CD8-positive, alpha-beta memory T cell (primary cell): ENCODE measurements at regions not wholly inside any gene's neighbourhood (a gene's known extent, or its start where the extent isn't known, plus 50 kb on each side); places are given as distances from the start of the nearest gene placed in this dataset.
"Not testable (repeated sequence)": the region's sequence is repeated elsewhere in the genome, so short reads cannot be mapped to it uniquely, and the experiment has no call there.

Experiments used
- CTCF ChIA-PET: fragments of 350-600 bp; sonication (Branson Sonifier 250); formaldehyde crosslinking; loops from one replicate; lab custom pipeline; 2021; ENCODE audit warnings: antibody characterized with exemption; lab: Charles Lee
- POLR2A ChIA-PET: fragments of 350-600 bp; sonication (Branson Sonifier 250); formaldehyde crosslinking; loops from one replicate; lab custom pipeline; 2021; ENCODE audit warnings: antibody characterized with exemption; lab: Charles Lee
- DNase-seq, 5 donors: peaks; one replicate each; pipeline versions ENCODE4 v3.0.0 to v3.0.0-alpha.2; 2020 to 2022; ENCODE audit warnings: mixed read lengths in 1 of 5
- H3K27ac ChIP-seq: one replicate; pipeline ENCODE4 v1.7.0; 2013; ENCODE audit warnings: low read depth, mild to moderate bottlenecking, low read length, moderate library complexity
- H3K27me3 ChIP-seq: 2 replicates; pipeline ENCODE4 v1.7.0; 2013; ENCODE audit warnings: low read length, mild to moderate bottlenecking; ENCODE audit not compliant: insufficient read depth, poor library complexity, severe bottlenecking
- H3K36me3 ChIP-seq: 2 replicates; pipeline ENCODE4 v1.7.0; 2013; ENCODE audit warnings: mild to moderate bottlenecking, low read length, moderate library complexity; ENCODE audit not compliant: insufficient read depth
- H3K4me1 ChIP-seq: 2 replicates; pipeline ENCODE4 v1.7.0; 2013; ENCODE audit warnings: mild to moderate bottlenecking, low read length, moderate library complexity; ENCODE audit not compliant: insufficient read depth
- H3K4me3 ChIP-seq: 2 replicates; pipeline ENCODE4 v1.7.0; 2013; ENCODE audit warnings: mild to moderate bottlenecking, low read length
- H3K9me3 ChIP-seq: 2 replicates; pipeline ENCODE4 v1.7.0; 2013; ENCODE audit warnings: mild to moderate bottlenecking, low read length
- H3K27ac Mint-ChIP-seq, 8 donors: one replicate each; pipeline ENCODE4 v1.8.0; 2020 to 2021; ENCODE audit warnings: mixed read lengths in 8 of 8, mild to moderate bottlenecking in 6 of 8, inconsistent platforms in 3 of 8, moderate library complexity in 3 of 8
- H3K27me3 Mint-ChIP-seq, 2 donors: one replicate each; pipeline ENCODE4 v1.8.0; 2020 to 2021; ENCODE audit warnings: mixed read lengths in 2 of 2, mild to moderate bottlenecking in 1 of 2, moderate library complexity in 1 of 2
- H3K36me3 Mint-ChIP-seq, 3 donors: one replicate each; pipeline ENCODE4 v1.8.0; 2020 to 2021; ENCODE audit warnings: mixed read lengths in 3 of 3, inconsistent platforms in 1 of 3, mild to moderate bottlenecking in 1 of 3
- H3K4me1 Mint-ChIP-seq, 3 donors: one replicate each; pipeline ENCODE4 v1.8.0; 2020 to 2021; ENCODE audit warnings: mixed read lengths in 3 of 3, inconsistent platforms in 1 of 3, mild to moderate bottlenecking in 1 of 3
- H3K4me3 Mint-ChIP-seq, 7 donors: one replicate each; pipeline ENCODE4 v1.8.0; 2020 to 2021; ENCODE audit warnings: mixed read lengths in 7 of 7, mild to moderate bottlenecking in 6 of 7, moderate library complexity in 4 of 7, inconsistent platforms in 2 of 7
- H3K9me3 Mint-ChIP-seq, 5 donors: one replicate each; pipeline ENCODE4 v1.8.0; 2020 to 2022; ENCODE audit warnings: mixed read lengths in 5 of 5, mild to moderate bottlenecking in 3 of 5, moderate library complexity in 2 of 5, inconsistent platforms in 1 of 5

- Mint-ChIP-seq H3K9me3 (peaks cover 2 to 33% (median 5%) of the 10 kb centered on the region in 5 donors), H3K27ac (no peak overlapping the region), H3K36me3 (no peaks in the 10 kb centered on the region), H3K4me1 (no peaks in the 10 kb centered on the region), H3K27me3 (no peaks in the 10 kb centered on the region), H3K4me3 (no peak overlapping the region)
- Histone ChIP-seq H3K9me3 (no peaks in the 10 kb centered on the region), H3K4me1 (no peaks in the 10 kb centered on the region), H3K4me3 (no peak overlapping the region), H3K36me3 (no peaks in the 10 kb centered on the region), H3K27me3 (no peaks in the 10 kb centered on the region), H3K27ac (no peak overlapping the region)
- POLR2A ChIA-PET, result no interaction called here
- no peak for DNase-seq
- CTCF ChIA-PET, result no interaction called here
These were observed 630.0 kb upstream of the MIR17HG start for GRCh38 chr13:90717451-90717936.

DNA sequence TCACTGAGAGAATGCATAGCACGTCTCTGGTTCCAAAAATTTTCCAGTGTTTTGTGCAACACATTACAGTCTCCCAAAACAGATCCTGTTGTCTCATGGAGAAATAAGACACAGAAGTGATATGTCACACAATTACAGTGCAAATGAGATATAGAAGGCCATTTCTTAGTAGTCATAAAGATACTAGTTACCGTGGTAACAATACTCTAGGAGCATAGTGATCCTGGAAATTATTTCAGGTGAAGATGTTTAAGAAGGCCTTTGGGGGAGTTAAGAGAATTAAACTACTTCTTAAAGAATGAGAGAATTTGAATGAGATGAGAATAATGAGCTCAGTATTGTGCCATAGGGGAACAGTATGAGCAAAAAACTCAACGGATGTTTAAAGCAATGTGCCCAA is 628.0 kb upstream of the MIR17HG start:
- Mint-ChIP-seq H3K27ac (no peak overlapping the region), H3K4me1 (no peaks in the 10 kb centered on the region), H3K9me3 (peaks cover 2 to 33% (median 4%) of the 10 kb centered on the region in 5 donors), H3K4me3 (no peak overlapping the region), H3K27me3 (peaks cover 0 to 1% of the 10 kb centered on the region in 2 donors), H3K36me3 (no peaks in the 10 kb centered on the region)
- ChIA-PET POLR2A (no interaction called here), CTCF (no interaction called here)
- no peaks in the 10 kb centered on the region for H3K9me3 ChIP-seq
- no peak overlapping the region for H3K27ac ChIP-seq
- no peak for DNase-seq
- H3K27me3 ChIP-seq, result no peaks in the 10 kb centered on the region
- no peaks in the 10 kb centered on the region for H3K36me3 ChIP-seq
- no peak overlapping the region for H3K4me3 ChIP-seq
- H3K4me1 ChIP-seq, result no peaks in the 10 kb centered on the region

DNA sequence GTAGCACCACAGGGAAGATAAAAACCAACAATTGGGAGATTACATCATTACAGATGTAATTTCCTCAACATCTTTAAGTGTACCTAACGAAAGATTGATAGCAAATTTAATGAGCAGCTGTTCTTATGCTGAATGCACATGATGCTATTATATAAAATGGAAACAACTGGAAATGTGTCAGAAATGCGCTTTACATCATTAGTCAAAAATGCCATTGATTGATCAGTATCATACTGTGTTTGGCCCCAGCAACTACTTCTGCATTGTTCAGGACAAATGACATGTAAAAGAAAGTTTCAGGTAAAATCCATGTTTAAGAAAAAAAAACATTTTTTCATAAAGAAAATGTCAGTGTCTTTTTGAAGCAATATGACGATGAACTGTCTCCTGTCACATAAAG is 625.5 kb upstream of the MIR17HG start:
- Histone ChIP-seq H3K4me3 (no peak overlapping the region), H3K4me1 (no peaks in the 10 kb centered on the region), H3K27ac (no peak overlapping the region), H3K9me3 (no peaks in the 10 kb centered on the region), H3K36me3 (no peaks in the 10 kb centered on the region), H3K27me3 (no peaks in the 10 kb centered on the region)
- no peak overlapping the region for H3K27ac Mint-ChIP-seq
- H3K9me3 Mint-ChIP-seq, result peaks cover 2 to 29% (median 6%) of the 10 kb centered on the region in 5 donors
- H3K4me3 Mint-ChIP-seq, result no peak overlapping the region
- ChIA-PET CTCF (no interaction called here), POLR2A (no interaction called here)
- no peaks in the 10 kb centered on the region for H3K4me1 Mint-ChIP-seq
- DNase-seq, result no peak
- H3K36me3 Mint-ChIP-seq, result no peaks in the 10 kb centered on the region
- H3K27me3 Mint-ChIP-seq, result peaks cover 0 to 1% of the 10 kb centered on the region in 2 donors

DNA sequence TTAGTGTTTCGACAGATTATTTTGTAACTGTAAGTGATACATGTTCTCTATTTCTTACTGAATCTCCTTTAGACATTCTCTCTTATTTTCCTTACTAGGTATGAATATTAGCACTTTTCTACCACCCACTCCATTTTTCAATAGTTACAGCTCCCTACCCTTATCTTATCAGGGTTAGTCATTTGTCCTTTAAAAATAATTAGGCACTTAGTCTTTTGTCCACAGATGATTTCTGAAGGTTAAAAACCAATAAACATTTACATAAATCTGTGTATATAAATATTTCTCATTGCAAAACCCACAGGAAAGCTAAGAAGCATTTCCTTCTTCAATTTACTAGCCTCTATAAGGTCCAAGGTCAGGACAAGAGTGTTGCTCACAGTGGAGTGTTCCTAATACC is 624.1 kb upstream of the MIR17HG start:
- H3K27ac Mint-ChIP-seq, result no peak overlapping the region
- no peak for DNase-seq
- H3K36me3 Mint-ChIP-seq, result no peaks in the 10 kb centered on the region
- H3K4me3 ChIP-seq, result no peak overlapping the region
- H3K27me3 ChIP-seq, result no peaks in the 10 kb centered on the region
- no peak overlapping the region for H3K4me3 Mint-ChIP-seq
- H3K27ac ChIP-seq, result no peak overlapping the region
- POLR2A ChIA-PET, result no interaction called here
- no peaks in the 10 kb centered on the region for H3K4me1 Mint-ChIP-seq
- H3K36me3 ChIP-seq, result no peaks in the 10 kb centered on the region
- H3K9me3 Mint-ChIP-seq, result peaks cover 2 to 31% (median 10%) of the 10 kb centered on the region in 5 donors
- H3K27me3 Mint-ChIP-seq, result peaks cover 0 to 1% of the 10 kb centered on the region in 2 donors
- CTCF ChIA-PET, result no interaction called here
- H3K9me3 ChIP-seq, result no peaks in the 10 kb centered on the region
- H3K4me1 ChIP-seq, result no peaks in the 10 kb centered on the region

GRCh38 chr13:90726375-90726774 is 621.1 kb upstream of the MIR17HG start:
- Histone ChIP-seq H3K27me3 (no peaks in the 10 kb centered on the region), H3K9me3 (no peaks in the 10 kb centered on the region), H3K4me1 (no peaks in the 10 kb centered on the region), H3K27ac (no peak overlapping the region), H3K36me3 (no peaks in the 10 kb centered on the region), H3K4me3 (no peak overlapping the region)
- Mint-ChIP-seq H3K27ac (no peak overlapping the region), H3K36me3 (no peaks in the 10 kb centered on the region), H3K27me3 (peaks cover 0 to 1% of the 10 kb centered on the region in 2 donors), H3K4me1 (no peaks in the 10 kb centered on the region), H3K4me3 (no peak overlapping the region), H3K9me3 (peaks cover 2 to 34% (median 14%) of the 10 kb centered on the region in 5 donors)
- no peak for DNase-seq
- CTCF ChIA-PET, result no interaction called here
- POLR2A ChIA-PET, result no interaction called here

DNA sequence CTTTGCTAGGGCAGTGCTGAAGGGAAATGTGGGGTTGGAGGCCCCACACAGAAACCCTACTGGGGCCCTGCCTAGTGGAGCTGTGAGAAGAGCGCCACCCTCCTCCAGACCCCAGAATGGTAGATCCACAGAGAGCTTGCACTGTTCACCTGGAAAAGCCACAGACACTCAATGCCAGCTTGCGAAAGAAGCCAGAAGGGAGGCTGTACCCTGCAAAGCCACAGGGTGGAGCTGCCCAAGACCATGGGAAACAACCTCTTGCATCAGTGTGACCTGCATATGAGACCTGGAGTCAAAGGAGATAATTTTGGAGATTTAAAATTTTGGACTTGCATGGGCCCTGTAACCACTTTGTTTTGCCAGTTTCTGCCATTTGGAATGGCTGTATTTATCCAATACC is 615.4 kb upstream of the MIR17HG start:
- no peaks in the 10 kb centered on the region for H3K27me3 ChIP-seq
- ChIA-PET CTCF (no interaction called here), POLR2A (no interaction called here)
- H3K4me1 Mint-ChIP-seq, result no peaks in the 10 kb centered on the region
- no peak overlapping the region for H3K27ac Mint-ChIP-seq
- H3K27ac ChIP-seq, result no peak overlapping the region
- no peaks in the 10 kb centered on the region for H3K36me3 ChIP-seq
- H3K4me1 ChIP-seq, result no peaks in the 10 kb centered on the region
- H3K36me3 Mint-ChIP-seq, result no peaks in the 10 kb centered on the region
- no peak for DNase-seq
- no peaks in the 10 kb centered on the region for H3K9me3 ChIP-seq
- H3K4me3 Mint-ChIP-seq, result no peak overlapping the region
- no peaks in the 10 kb centered on the region for H3K27me3 Mint-ChIP-seq
- no peak overlapping the region for H3K4me3 ChIP-seq
- H3K9me3 Mint-ChIP-seq, result peaks cover 8 to 17% (median 12%) of the 10 kb centered on the region in 5 donors

DNA sequence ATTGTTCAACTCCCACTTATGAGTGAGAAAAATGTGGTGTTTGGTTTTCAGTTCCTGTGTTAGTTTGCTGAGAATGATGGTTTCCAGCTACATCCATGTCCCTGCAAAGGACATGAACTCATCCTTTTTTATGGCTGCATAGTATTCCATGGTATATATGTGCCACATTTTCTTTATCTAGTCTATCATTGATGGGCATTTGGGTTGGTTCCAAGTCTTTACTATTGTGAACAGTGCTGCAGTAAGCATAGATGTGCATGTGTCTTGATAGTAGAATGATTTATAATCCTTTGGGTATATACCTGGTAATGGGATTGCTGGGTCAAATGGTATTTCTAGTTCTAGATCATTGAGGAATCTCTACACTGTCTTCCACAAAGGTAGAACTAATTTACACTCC is 613.0 kb upstream of the MIR17HG start:
- H3K27ac ChIP-seq, CTCF ChIA-PET, H3K4me1 Mint-ChIP-seq, H3K4me3 Mint-ChIP-seq, H3K9me3 ChIP-seq, H3K4me3 ChIP-seq, H3K27me3 Mint-ChIP-seq, H3K36me3 ChIP-seq, H3K27me3 ChIP-seq, H3K36me3 Mint-ChIP-seq, H3K4me1 ChIP-seq, DNase-seq, H3K27ac Mint-ChIP-seq, POLR2A ChIA-PET: not testable (repeated sequence)
- peaks cover 6 to 15% (median 11%) of the 10 kb centered on the region in 5 donors for H3K9me3 Mint-ChIP-seq

DNA sequence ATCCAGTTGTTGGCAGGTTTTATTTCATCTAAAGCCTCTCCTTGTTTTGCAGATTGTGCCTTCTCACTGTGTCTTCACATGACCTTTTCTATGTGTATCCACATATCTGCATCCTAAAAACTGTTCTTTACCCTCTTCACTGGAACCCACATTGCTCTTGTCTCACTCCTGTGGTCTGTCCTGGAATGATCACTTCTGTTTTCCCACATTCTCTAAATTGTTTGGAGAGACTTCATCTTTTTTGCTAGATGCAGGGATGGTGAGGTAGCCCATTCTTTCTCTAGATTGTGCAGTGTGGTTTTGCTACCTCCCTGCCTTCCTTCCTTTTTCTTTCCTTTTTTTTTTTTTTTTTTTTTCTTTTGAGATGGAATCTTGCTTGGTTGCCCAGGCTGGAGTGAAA is 608.6 kb upstream of the MIR17HG start:
- no peak for DNase-seq
- no peak overlapping the region for H3K27ac ChIP-seq
- Mint-ChIP-seq H3K9me3 (peaks cover 0 to 14% (median 9%) of the 10 kb centered on the region in 5 donors), H3K4me1 (no peaks in the 10 kb centered on the region), H3K27me3 (no peaks in the 10 kb centered on the region), H3K36me3 (no peaks in the 10 kb centered on the region), H3K27ac (no peak overlapping the region), H3K4me3 (no peak overlapping the region)
- H3K36me3 ChIP-seq, result no peaks in the 10 kb centered on the region
- no peaks in the 10 kb centered on the region for H3K9me3 ChIP-seq
- ChIA-PET POLR2A (no interaction called here), CTCF (no interaction called here)
- H3K27me3 ChIP-seq, result no peaks in the 10 kb centered on the region
- H3K4me1 ChIP-seq, result no peaks in the 10 kb centered on the region
- no peak overlapping the region for H3K4me3 ChIP-seq

GRCh38 chr13:90740099-90740498 is 607.4 kb upstream of the MIR17HG start:
- Mint-ChIP-seq H3K27ac (no peak overlapping the region), H3K9me3 (peaks cover 0 to 12% (median 11%) of the 10 kb centered on the region in 5 donors), H3K27me3 (no peaks in the 10 kb centered on the region), H3K4me3 (no peak overlapping the region), H3K4me1 (no peaks in the 10 kb centered on the region), H3K36me3 (no peaks in the 10 kb centered on the region)
- H3K4me1 ChIP-seq, result no peaks in the 10 kb centered on the region
- no peaks in the 10 kb centered on the region for H3K27me3 ChIP-seq
- CTCF ChIA-PET, result no interaction called here
- no peaks in the 10 kb centered on the region for H3K36me3 ChIP-seq
- POLR2A ChIA-PET, result no interaction called here
- no peak for DNase-seq
- no peaks in the 10 kb centered on the region for H3K9me3 ChIP-seq
- no peak overlapping the region for H3K27ac ChIP-seq
- no peak overlapping the region for H3K4me3 ChIP-seq
